ENCODE measurements at regions not wholly inside any gene's neighbourhood (a gene's known extent, or its start where the extent isn't known, plus 50 kb on each side); places are given as distances from the start of the nearest gene placed in this dataset.

GRCh38 chr15:91692596-91692995 is 160.9 kb upstream of the SLCO3A1 start:
- DNase-seq, result no peak

- DNase-seq, result peak; percentile 17
These were observed 159.2 kb upstream of the SLCO3A1 start for GRCh38 chr15:91694131-91694830.

- DNase-seq, result no peak
These were observed 158.7 kb upstream of the SLCO3A1 start for GRCh38 chr15:91694831-91695210.

GRCh38 chr15:91695799-91696198 is 157.7 kb upstream of the SLCO3A1 start:
- no peak for DNase-seq

- no peak for DNase-seq
These were observed 156.5 kb upstream of the SLCO3A1 start for GRCh38 chr15:91696981-91697380.

GRCh38 chr15:91698241-91698640 is 155.3 kb upstream of the SLCO3A1 start:
- DNase-seq, result no peak

GRCh38 chr15:91699741-91700140 is 153.8 kb upstream of the SLCO3A1 start:
- no peak for DNase-seq

GRCh38 chr15:91703274-91703673 is 150.2 kb upstream of the SLCO3A1 start:
- no peak for DNase-seq

- no peak for DNase-seq
These were observed 149.2 kb upstream of the SLCO3A1 start for GRCh38 chr15:91704343-91704742.

GRCh38 chr15:91706322-91707032 is 147.0 kb upstream of the SLCO3A1 start:
- peak; percentile 92 for DNase-seq

GRCh38 chr15:91710080-91710698 is 143.3 kb upstream of the SLCO3A1 start:
- DNase-seq, result no peak

- DNase-seq, result no peak
These were observed 142.0 kb upstream of the SLCO3A1 start for GRCh38 chr15:91711384-91712033.

GRCh38 chr15:91712286-91712685 is 141.2 kb upstream of the SLCO3A1 start:
- DNase-seq, result no peak

- no peak for DNase-seq
These were observed 137.0 kb upstream of the SLCO3A1 start for GRCh38 chr15:91716536-91716935.

GRCh38 chr15:91717811-91718210 is 135.7 kb upstream of the SLCO3A1 start:
- no peak for DNase-seq

GRCh38 chr15:91723959-91724358 is 129.5 kb upstream of the SLCO3A1 start:
- no peak for DNase-seq

- DNase-seq, result no peak
These were observed 119.8 kb upstream of the SLCO3A1 start for GRCh38 chr15:91733661-91734060.

GRCh38 chr15:91737151-91737818 is 116.2 kb upstream of the SLCO3A1 start:
- no peak for DNase-seq

GRCh38 chr15:91741986-91742385 is 111.5 kb upstream of the SLCO3A1 start:
- no peak for DNase-seq

GRCh38 chr15:91751611-91752010 is 101.9 kb upstream of the SLCO3A1 start:
- no peak for DNase-seq

GRCh38 chr15:91752081-91752785 is 101.3 kb upstream of the SLCO3A1 start:
- DNase-seq, result no peak

GRCh38 chr15:91759560-91759959 is 93.9 kb upstream of the SLCO3A1 start:
- no peak for DNase-seq
